HG02943 (cell line): ENCODE measurements at regions not wholly inside any gene's neighbourhood (a gene's known extent, or its start where the extent isn't known, plus 50 kb on each side); places are given as distances from the start of the nearest gene placed in this dataset.
A peak's percentile ranks its signal among the peaks of the same experiment; 100 is the strongest.

Experiments used
- ATAC-seq: cut with Tn5 transposase; IDR thresholded peaks from one replicate; pipeline ENCODE4 v1.9.1; 2021; ENCODE audit warnings: mild to moderate bottlenecking, low read depth, moderate library complexity; ENCODE audit not compliant: unreplicated experiment

DNA sequence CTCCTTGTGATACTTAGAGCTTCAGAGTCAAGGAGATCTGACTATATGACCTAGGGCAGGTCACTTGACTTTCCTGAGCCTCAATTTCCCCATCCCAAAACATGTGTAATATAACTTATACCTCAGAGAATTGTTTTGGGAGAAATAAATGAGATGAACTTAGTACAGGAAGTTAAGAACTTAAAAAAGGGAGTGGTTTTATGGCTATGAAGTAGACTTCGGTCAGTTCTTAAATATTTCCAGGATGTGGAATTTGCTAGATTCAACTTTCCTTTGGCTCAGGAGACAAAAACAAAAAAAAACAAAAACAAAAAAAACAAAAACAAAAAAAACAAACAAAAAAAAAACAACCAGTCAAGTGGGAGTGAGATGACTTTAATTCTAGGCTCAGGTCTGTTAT, 116.7 kb downstream of the EDEM1 start:
- ATAC-seq, result no peak

DNA sequence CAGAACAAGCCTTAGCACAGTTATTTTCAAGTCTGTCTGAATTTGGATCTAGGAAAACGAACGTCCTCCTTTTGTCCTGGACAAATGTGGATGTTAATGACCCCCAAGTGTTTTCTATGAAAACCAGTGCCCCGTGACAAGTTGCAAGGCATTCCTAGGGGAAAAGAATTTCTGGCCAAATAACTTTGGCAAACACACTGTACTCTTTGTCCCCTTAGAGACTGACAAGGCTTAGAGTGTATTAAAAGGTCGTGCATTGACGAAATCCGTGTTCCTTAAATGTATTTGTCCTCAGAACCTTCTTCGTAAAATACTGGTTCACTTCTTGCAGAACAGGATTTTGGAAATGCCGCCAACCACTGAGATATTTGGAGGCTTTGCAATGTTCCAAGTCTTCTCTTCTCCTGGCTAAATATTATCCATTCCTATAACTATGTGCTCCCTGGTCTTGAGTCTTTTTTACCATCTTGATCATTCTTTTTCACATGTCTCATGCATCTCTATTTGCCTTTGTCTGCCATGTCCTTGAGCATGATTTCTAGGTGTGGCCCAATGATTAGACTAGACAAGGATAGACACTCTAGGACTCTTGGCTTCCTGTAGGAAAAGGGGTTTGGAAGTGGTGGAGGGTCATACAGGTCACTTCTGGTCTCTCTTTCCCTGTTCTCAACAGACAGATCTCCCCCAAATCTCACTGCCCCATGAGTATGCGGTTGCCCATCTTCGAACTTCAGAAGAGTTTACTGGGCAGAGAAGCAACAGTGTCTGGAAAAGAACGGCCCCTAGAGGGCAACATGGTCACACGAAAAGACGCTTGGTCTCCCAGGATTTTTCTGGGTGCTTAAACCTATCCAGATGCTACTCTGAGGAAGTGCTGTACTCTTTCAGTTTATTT, 117.5 kb downstream of the EDEM1 start:
- ATAC-seq, result peak; percentile 73

DNA sequence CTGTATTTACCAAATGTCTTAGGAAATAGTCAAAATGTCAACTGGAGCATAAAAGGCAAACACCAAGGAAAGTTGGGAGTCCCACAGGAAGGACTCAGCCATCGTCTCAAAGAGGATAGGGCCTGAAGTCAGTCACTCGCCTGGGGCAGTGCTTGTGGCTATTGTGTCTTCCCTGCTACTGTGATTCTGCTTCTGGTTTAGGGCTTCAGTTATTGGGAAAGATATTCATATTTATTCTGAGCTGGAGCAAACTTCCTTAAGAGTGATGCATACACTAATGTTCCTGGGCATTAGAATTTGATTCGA, 118.1 kb downstream of the EDEM1 start:
- no peak for ATAC-seq

DNA sequence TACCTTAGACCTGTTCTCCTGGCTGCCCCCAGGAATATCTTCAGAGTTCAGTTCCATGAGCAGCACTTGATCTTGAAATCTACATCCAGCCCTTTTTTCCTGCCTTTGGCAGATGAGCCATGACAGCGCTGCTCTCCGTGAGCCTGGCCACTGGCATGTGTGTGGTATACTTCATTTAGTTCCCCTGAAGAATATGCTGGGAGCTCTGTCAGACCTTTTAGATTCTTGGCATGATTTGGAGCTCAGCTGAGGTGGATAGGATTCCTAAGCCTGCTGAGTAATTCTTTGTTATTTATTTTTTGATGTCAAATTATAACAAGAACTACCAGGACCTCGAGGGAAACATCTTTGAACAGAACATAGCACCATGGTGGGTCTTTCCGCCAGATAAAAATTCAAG, 121.7 kb downstream of the EDEM1 start:
- no peak for ATAC-seq

DNA sequence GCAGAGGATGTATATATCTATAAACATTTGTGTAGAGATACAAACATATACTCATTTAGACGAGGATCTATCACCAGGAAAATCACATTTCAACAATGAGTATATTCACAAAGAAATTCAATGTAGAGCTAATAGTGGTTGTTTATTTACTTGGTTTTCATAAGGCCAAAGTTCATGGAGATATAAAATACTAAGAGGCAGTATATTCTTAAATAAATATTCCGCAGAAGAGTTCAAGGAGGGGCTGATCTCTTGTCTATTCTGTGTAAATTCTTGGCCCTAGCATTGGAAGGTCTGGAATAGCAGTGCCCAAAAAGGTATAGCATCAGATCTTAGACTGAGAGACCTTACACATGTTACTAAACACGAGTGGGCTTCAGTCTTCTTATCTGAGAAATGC, 122.1 kb downstream of the EDEM1 start:
- no peak for ATAC-seq

DNA sequence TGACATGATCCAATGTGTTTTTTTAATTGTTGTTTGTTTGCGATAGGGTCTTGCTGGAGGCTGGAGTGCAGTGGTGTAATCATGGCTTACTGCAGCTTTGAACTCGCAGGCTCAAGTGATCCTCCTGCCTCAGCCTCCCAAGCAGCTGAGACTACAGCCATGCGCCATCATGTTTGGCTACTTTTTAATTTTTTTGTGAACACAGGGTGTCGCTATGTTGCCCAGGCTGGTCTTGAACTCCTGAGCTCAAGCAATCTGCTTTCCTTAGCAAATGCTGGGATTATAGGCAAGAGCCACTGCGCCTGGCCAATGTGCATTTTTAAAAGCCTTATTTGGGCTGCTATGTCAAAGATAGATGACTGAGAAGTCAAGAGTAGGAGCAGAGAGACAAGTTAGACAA, 123.0 kb downstream of the EDEM1 start:
- no peak for ATAC-seq

DNA sequence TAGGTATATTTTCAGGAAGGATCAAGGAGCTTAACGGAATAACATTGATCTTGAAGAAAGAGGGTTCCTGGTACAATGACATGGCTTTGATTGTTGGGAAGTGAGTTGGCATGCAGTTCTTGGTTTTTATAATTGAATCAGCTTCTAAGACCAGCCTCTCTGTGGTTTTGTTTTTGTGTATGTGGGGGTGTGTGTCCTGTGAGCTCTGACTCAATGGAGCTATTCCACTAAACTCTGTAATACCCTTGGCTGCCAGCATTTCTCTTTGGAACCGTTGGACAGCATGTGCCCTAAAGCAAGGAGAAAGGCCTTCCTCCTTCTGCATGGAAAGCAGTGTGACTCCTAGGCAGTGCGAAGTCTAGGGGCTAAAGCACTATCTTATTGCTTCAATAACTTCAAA, 124.8 kb downstream of the EDEM1 start:
- no peak for ATAC-seq

DNA sequence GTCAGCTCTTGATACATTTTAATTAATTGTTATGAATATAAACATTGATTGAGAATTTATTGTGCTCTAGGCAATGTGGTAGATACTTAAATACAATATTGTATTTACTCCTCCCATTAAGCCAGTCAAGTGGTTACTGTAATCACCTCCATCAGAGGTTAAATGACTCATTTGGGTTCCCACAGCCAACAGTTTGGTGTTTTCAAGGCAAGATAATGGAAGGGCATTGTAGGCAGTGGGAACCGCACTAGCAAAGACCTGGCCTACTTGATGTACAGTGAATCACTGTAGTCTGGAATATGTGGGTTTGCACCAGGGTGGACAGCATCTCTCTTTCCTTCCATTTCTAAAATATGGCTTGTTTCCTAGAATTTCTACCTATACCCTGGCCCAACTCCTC, 127.4 kb downstream of the EDEM1 start:
- no peak for ATAC-seq

DNA sequence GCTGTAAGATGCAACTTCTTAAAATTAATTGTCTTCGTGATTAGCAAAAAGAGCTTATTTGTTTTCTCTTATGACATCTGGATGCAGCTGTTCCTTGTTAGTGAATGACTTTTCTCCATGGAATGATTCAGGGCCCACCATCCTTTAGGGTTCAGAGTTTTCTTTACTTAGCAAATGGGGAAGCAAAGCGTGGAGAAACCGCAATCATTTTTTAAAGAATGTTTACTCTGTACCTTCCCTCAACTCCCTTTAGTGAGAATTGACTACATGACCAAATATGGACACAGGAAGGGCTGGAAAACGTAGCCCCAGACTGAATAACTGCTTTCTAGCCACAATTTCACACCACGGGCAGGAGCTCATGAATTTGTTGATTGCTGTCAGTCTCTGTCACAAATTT, 130.1 kb downstream of the EDEM1 start:
- ATAC-seq, result no peak

DNA sequence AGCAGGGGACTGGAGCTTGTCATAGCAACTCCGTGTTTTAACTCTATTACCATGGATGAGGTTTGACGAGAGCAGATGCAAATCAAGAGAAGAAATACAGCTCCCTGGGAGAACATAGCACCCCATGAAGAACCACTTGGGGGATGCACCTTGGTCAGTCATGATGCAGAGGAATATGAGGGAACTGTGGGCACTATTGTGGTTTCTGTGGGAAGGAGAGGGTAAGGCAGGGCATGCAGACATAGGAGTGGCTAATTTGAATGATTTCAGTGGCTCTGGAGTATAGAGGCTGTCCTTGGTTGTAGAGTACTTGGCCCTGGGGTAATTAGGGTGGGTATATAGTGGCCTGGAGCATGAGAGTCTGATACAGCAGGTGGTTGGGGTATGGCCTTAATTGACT, 131.9 kb downstream of the EDEM1 start:
- no peak for ATAC-seq

DNA sequence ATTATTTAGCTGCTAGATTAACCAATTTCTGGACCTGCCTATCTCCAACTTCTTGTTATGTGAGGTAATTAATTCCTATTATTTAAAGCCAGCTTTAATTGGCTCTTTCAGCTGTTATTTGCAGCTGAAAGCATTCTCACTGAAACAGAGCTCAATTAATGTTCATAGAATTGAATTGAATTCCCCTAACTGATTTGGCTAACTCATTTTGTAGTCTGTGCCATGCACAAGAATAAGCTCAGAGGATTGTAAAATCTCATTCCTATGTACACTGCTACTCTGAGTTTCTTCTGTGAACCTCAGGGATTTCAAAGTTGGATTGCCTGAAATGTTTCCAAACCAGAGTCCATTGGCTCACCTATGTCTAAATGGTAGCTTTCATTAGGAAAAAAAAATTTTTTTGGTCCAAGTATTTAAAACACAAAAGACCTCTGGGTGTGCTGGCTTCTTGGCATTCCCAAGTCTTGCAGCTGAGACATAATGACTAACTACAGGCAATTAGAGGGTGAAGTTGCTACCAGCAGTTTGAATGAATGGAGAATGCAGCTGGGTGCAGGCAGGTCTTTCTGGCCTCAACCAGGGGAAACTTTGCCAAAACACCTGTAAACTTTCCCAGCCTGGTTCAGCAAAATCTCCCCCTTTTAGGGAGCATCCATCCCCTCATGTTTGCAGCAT, 134.3 kb downstream of the EDEM1 start:
- no peak for ATAC-seq

DNA sequence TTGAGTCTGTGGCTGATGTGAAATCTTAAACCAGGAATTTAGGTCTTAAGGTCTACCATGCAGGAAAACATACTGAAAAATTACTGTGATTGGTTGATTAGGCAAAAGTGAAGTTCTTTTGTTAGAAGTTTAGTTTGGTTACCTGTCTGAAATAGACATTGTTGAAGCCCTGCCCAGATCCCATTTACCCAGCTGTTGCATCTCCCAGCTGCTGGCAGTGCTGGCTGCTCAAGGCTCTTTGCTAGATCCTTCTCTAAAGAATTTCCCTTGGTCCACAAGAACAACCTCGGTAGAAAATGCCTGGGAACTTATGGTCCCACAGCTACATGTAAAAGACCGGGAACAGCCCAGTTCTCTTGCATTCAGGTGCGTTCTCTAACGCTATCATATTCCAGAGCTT, 137.3 kb downstream of the EDEM1 start:
- ATAC-seq, result no peak

DNA sequence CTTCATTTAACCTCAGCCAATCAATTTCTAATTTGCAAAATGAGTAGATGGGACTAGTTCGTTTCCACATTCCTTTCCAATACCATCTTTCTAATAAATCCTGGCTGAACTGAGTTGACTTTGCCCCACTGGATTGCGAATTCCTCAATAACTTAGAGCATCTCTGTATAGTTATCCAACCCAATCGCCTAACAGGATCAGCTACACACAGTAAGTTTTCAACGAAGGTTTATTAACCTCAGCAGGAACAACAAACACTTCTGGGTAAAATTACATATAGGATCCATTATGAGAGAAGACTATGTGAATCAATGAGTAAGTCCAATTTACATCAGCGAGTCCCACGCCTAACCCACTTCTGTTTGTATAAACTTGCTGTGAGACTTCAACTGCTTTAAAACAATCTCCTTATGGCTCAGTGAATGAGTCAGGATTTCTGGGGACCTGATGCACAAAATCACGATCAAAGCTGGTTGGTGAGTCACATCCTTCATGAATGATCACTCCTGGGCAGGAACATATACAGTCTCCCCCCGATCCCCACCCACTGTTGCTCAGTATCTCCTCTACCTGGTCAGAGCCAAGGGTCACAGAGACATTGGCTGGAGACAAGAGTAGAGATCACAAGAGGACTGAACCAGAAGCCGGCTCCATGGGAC, 142.8 kb downstream of the EDEM1 start:
- ATAC-seq, result no peak

DNA sequence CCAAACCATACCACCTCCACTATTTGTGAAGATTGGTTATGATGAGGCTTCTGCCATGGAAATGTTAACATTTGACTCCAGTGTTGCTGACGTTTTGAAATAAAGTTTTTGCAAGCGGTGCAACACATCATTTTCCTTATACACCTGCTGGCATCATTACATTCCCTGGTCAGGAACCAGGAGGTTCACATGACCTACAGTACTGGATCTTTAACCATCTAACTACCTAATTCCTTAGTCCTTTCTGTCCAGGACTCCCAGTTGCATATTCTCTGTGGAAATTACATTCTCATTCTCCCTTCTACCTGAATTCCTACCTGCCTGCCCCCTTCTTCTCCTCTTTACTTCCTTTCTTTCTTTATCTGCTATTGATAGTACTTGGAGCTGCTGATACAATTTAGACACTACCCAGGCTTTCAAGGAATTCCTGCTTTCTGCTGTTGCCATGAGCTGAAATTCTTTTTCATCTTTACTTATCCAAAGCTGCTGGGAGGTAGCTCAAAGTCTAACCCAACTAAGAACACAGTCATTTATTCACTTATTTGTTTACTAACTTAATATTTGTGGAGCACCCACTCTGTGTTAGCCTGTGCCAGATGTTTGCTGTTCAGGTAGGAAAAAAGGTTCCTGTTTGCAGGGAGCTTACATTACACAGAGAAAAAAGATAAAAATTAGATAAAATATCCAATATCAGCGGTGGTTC, 144.2 kb downstream of the EDEM1 start:
- ATAC-seq, result no peak

DNA sequence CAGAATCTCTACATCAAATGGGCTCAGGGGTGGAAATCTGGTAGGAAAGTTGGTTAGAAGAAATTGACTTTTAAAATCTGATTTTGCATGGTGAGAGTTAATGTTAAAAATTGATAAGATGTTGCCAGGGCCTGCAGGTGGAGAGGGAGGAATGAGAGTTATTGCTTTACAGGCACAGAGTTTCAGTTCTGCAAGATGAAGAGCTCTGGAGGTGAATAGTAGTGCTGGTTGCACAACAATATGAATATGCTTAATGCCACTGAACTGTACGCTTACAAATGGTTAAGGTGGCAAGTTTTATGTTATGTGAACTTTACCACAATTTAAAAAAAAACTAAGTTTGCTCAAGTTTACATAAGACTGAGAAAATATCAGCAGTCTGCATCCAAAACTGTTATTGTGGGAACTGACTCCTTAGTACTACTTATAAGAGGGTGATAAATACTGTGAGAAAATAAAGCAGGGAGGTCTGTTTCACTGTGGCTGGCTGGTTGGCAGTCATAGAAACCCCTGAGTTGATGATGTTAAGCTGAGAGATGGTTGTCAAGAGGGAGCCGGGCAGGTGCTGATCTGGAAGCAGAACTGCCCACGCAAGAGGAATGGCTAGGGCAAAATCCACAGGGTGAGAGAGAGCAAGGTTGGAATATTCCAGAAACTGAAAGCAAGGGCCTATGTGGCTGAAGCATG, 144.9 kb downstream of the EDEM1 start:
- no peak for ATAC-seq

DNA sequence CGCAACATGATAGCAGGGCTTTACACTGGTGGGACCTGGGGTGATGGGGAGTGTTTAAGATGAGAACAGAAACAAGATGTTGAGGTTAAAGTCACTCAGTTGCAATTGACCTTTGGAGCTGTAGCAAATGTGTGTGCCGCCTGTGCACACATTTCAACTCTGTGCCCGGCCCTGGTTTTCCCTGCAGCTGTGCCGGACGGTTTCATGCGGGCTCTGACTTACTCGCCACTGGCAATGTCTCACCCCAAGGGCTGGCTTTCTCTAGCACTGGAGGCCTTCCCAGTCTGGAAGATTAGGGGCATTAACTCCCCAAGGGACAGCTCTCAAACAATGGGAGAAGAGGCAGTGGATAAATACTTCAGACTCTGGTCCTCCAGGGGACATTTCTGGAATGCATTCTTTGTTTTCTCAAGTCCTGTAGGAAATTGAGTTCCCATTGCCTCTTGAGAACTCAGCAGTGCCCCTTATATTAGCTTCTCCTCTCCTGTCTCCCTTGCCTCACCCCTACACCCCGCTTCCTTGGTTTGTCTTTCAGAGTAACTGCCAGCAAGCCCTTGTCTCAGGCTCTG, 152.5 kb downstream of the EDEM1 start:
- no peak for ATAC-seq

DNA sequence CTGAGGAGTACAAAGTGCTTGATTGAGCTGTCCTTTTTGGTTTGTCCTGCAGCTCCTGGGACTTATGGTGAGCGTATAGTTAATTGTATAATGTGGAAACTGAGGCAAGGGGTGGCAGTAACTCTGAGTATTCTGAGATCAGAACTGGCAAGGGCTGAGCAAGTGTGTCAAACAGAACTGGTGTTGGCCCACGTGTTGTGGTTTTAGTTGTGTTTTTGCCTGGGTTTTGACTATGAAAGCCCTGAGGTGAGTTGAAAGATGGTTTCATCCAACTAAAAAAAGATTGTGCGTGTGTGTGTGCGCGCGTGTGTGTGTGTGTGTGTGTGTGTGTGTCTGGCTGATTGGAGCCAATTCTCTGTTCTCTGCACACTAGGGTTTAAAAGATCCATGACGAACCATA, 154.1 kb downstream of the EDEM1 start:
- no peak for ATAC-seq

DNA sequence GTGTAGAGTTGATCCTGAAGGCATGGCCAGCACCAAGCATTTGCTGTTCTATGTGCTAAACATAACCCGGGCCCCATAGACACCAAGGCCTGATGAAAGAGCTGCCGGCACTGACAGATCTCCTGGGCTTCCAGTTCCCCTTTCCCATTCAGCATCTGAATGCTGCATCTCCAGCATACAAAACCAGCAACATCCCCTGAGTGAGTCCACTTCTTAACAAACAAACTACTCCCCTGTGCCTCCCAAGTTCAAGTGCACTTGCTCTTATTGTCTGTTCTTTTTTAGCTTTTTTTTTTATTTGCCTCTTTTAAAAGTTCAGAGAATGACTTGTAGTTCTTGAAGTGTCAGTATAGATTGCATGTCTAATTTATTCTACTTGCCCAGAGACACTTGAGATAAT, 156.0 kb downstream of the EDEM1 start:
- ATAC-seq, result no peak

DNA sequence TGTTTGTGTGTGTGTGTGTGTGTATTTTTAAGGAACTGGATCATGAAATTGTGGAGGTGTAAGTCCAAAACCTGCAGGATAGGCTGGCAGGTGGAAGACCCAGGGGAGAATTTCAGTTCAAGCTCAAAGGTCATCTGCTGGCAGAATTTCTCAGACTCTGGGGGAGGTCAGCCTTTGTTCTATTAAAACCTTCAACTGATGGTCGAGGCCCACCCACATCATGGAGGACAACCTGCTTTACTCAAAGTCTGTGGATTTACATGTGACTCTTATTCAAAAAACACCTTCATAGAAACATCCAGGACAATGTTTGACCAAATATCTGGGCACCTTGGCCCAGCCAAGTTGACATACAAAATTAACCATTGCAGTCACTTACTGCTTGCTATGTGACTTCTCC, 157.2 kb downstream of the EDEM1 start:
- ATAC-seq, result no peak

DNA sequence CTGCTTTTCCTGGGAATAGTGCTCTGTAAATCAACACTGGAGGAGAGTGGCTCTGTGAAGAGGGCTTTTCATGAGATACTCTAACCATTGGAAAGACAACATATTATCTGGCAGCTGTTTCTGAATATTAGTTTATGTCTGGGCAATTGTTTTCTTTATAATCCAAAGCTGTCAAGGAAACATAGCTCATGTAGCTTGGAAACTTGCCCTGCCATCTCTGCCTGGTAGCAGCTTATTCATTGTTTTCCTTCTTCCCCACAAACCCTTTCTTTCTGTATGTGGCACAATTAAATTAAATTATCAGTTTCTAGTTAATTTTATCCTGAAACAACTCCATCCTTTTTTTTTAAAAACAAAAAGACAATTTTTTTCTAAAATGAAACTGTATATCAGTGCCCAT, 160.0 kb downstream of the EDEM1 start:
- ATAC-seq, result no peak
